Stimulated activated CD8-positive, alpha-beta memory T cell treated with anti-CD3 and anti-CD28 coated beads, Interleukin-15, amount 100 ng/mL, for 4 hours (primary cell): ENCODE measurements at regions not wholly inside any gene's neighbourhood (a gene's known extent, or its start where the extent isn't known, plus 50 kb on each side); places are given as distances from the start of the nearest gene placed in this dataset.

Experiments
- DNase-seq, 2 donors: peaks; one replicate each; pipeline ENCODE4 v3.0.0-alpha.2; 2020; ENCODE audit warnings: low read depth in 2 of 2

GRCh38 chr2:121074293-121074932 is 210.6 kb downstream of the TFCP2L1 start:
- no peak for DNase-seq

- DNase-seq, result no peak
Observed at GRCh38 chr2:121075006-121075551, 209.9 kb downstream of the TFCP2L1 start.

- DNase-seq, result no peak
Observed at GRCh38 chr2:121075641-121076497, 209.1 kb downstream of the TFCP2L1 start.

- DNase-seq, result no peak
Observed at GRCh38 chr2:121076498-121076820, 208.5 kb downstream of the TFCP2L1 start.

- peak; percentile 13 to 20 for DNase-seq
Observed at GRCh38 chr2:121076885-121077549, 208.0 kb downstream of the TFCP2L1 start.

- DNase-seq, result no peak
Observed at GRCh38 chr2:121078899-121079298, 206.1 kb downstream of the TFCP2L1 start.

- DNase-seq, result peak in 1 of 2 donors; percentile 4
Observed at GRCh38 chr2:121080013-121080772, 204.8 kb downstream of the TFCP2L1 start.

GRCh38 chr2:121081701-121082100 is 203.3 kb downstream of the TFCP2L1 start:
- no peak for DNase-seq

GRCh38 chr2:121082191-121082590 is 202.8 kb downstream of the TFCP2L1 start:
- no peak for DNase-seq

GRCh38 chr2:121084130-121084680 is 200.8 kb downstream of the TFCP2L1 start:
- DNase-seq, result no peak

GRCh38 chr2:121085801-121086200 is 199.2 kb downstream of the TFCP2L1 start:
- no peak for DNase-seq

GRCh38 chr2:121086450-121086849 is 198.6 kb downstream of the TFCP2L1 start:
- DNase-seq, result no peak

- no peak for DNase-seq
Observed at GRCh38 chr2:121087117-121087516, 197.9 kb downstream of the TFCP2L1 start.

GRCh38 chr2:121088251-121089165 is 196.5 kb downstream of the TFCP2L1 start:
- DNase-seq, result no peak

GRCh38 chr2:121089166-121089510 is 195.9 kb downstream of the TFCP2L1 start:
- no peak for DNase-seq

GRCh38 chr2:121090088-121090715 is 194.8 kb downstream of the TFCP2L1 start:
- no peak for DNase-seq

GRCh38 chr2:121092095-121092494 is 192.9 kb downstream of the TFCP2L1 start:
- no peak for DNase-seq

GRCh38 chr2:121093692-121094091 is 191.3 kb downstream of the TFCP2L1 start:
- no peak for DNase-seq

GRCh38 chr2:121094101-121094500 is 190.9 kb downstream of the TFCP2L1 start:
- no peak for DNase-seq

GRCh38 chr2:121094845-121095244 is 190.2 kb downstream of the TFCP2L1 start:
- DNase-seq, result no peak
